AML-193 (cell line): ENCODE measurements at regions not wholly inside any gene's neighbourhood (a gene's known extent, or its start where the extent isn't known, plus 50 kb on each side); places are given as distances from the start of the nearest gene placed in this dataset.

ENCODE experiments used
- DNase-seq, 2 experiments: peaks; one replicate each; lab custom pipeline; 2025; lab: John Stamatoyannopoulos, UW

DNA sequence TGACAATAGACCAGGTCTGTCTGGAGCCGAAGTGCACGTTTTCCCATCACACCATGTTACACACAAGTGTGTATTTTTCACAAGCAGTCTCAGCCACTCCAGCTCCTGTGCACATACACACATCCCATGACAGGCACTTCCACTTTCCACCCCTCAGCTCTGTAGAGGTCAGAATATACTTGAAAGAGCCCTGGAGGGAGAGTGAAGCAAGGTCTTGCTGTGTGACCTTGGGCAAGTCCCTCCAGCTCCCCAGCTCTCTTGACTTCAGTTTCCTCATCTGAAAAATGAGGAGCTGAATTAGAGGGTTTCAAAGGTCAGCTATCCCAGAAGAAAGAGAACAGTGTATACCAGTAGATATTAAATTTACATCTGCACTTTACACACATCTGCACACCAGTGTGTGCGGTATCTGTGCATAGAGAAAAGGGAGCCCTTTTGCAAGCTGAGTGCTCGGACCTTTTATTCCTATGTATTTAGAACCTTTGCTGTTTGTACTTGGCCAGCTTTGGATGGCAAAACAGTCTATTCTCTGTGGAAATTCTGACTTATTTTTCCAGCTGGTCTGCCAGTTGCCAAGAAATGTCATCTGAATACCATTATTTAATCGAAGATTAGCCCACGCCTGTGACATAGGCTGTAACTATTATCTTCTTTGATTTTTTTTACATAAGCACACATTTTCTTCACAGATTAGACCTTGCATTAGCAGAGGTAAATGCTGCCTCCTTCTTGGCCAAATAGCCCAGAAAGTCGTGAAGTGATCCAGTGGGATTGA is 528.0 kb downstream of the BNC2 start:
- DNase-seq: no peak

DNA sequence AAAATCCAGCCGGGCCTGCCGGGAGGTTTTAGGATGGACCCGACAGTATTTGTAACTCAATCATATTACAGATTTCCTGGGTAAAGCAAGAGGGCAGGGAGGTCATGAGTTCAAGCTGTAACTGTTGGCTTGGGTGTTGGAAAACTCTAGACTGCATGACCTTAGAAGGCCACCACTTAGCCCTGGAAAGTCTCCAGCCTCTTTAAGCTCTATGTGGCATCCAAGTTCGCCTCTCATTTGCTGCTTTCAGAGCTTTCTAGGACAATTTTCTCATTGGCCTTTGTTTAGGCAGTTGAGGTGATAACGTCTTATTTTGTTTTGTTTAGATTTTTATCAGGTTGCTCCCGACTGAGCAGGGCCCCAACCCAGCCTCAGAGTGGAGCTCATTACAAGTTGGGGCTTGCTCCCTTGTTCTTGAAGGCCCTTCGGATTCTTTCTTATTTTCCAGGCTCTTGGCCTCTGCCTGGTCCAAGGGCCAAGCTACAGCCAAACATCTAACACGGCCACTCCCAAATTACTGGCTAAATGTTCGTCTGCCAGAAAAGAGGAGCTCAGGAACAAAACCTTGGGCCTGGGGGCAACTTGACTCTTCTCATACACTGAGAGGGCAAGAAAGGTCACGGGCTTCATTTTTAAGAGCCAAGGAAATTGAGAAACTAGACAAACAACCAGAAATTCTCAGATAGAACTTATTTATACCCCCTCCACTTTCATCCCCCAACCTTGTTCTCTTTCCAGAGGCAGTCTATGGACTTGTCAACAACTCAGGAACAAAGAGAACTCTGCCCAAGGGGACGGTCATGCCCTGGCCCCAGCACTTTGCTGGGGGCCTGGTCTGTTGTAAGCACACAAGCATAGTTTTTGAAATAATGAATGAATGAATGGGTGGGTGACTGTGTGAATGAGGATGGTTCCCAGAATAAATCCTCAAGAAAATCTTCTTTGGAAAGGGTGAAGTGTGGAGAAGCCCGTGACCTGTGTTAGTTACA is 526.9 kb downstream of the BNC2 start:
- no peak for DNase-seq

GRCh38 chr9:16344343-16344742 is 526.1 kb downstream of the BNC2 start:
- DNase-seq: no peak

DNA sequence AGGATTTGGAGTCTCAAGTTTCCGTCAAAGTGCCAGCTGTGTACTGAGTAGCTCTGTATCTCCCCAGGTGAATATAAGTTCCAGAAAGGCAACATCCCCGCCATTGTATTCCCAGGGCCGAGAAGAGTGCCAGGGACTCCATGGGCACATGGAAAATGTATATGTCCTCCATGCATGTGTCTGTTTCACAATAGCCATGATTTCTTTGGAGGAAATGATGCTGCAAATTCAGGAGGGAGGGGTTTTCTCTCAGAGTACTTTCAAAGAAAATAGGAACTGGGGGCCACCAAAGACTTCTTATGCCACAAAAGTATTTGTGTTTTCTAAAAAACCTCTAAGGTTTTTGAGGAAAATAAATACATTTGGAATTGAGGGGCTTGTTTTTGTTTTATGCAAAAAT is 524.6 kb downstream of the BNC2 start:
- no peak for DNase-seq

DNA sequence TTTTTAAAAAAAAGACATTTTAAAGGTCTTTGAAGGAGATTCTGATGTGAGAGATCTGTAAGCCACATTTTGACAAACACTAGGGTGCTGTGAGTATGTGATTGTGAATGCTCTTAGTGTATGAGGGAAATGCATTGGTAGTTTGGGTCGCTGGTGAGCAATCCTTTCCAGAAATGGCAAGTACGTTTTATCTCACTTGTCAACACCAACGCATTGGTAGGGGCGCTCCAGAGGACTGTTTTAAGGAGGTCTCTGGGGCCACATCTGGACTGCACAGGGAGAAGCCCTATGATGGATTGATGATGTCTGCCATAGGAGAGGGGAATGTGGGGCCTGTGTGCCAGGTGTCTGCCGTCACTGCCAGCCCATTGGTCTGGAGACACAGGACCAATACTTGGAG is 522.6 kb downstream of the BNC2 start:
- DNase-seq: no peak

DNA sequence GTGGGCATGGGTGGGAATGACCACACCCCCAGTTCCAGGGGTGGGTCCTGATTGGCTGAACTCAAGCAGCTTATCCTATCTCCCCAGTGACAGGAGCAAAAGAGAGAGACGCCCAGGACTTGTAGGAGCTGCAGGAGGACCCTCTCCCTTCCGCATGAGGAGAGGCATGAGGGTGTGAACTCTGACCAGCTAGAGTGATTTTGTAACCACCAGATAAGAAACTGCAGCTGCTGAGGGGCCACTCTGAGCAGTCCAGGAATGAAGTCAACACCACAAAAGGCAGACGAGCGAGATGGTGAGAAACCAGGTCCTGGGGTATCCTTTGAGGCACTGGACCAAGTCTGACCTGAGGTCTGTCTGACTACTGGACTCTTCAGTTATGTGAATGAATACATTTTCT is 521.9 kb downstream of the BNC2 start:
- no peak for DNase-seq

DNA sequence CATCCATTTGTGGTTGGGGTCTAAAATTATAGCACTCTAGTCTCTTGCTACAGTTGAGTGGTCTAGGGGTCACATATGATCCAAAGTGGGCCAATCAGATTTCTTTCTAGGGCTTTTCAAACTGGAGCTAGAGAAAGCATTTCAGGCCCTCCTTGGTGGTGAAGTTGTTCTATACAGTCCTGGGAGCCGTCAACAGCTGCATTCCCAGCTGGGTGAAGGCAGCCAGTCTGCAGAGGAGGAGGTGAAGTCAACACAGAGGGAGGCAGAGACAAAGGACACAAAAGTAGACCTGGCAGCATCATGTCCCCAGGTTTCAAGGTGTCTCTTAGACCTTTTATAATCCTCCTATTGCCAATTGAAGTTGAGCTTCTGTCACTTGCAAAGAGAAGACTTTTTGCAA is 518.2 kb downstream of the BNC2 start:
- no peak for DNase-seq

DNA sequence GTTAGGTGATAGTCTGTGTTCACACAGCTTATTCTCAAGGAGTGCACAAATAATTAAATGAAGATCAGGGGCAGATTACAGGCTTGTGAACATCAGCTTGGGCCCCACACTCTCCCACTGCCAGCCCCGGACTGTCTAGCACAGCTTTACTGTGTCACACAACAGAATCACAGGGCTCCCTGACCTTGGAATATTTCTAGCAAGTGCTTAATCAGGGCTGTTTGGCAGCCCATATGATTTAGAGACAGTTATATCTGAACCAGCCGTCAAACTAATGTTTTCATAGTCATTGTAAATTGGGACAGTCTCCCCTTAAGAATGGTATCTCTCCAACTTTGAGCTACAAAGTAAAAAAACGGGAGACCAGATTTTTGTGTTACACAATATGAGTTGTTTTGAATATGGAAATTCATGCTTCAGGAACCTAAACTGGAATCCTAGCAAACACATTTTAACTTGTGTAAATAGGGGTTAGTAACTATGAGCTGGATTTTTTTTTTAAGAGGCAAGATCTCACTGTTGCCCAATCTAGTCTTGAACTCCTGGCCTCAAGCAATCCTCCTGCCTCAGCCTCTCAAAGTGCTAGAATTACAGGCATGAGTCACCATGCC is 517.6 kb downstream of the BNC2 start:
- no peak for DNase-seq

DNA sequence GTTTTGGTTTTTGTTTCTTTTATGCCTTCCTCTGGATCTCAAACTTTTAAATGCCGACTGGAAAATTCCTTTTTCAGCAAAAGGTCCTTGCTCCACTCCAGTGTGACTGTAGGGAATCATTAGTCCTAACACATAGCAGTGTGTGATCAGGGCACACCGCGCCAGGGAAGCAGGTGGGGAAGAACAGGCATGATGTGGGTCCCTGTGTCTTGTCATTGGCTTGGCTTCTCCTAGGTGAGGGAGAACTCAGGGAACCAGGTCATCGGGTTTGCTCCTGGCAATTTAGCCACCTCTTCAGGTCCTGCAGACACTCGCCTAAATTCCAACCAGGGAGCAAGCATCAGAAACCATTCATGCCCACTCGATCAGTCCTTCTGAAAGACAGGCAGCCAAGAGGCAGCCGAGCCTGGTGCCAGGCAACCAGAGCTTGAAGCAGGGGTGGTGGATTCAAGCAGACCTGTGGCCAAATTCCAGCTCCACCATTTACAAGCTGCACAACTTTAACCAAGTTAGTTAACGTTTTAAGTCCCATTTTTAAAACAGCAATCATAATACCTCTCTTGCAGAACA is 514.2 kb downstream of the BNC2 start:
- DNase-seq: no peak

GRCh38 chr9:16357828-16358227 is 512.6 kb downstream of the BNC2 start:
- no peak for DNase-seq

- no peak for DNase-seq
Observed at GRCh38 chr9:16358751-16359150, 511.7 kb downstream of the BNC2 start.
